Liver (tissue), 7 donors: ENCODE measurements at regions not wholly inside any gene's neighbourhood (a gene's known extent, or its start where the extent isn't known, plus 50 kb on each side); places are given as distances from the start of the nearest gene placed in this dataset.

Experiments
- DNase-seq: peaks from one replicate; pipeline ENCODE4 v3.0.0-alpha.2; 2017; ENCODE audit warnings: low spot score
- H3K27ac ChIP-seq, 2 donors: one replicate each; pipeline ENCODE4 v1.7.0; 2013; ENCODE audit warnings: inconsistent platforms in 2 of 2, low read length in 2 of 2, control low read depth in 1 of 2, low read depth in 1 of 2, mild to moderate bottlenecking in 1 of 2
- H3K27me3 ChIP-seq, 4 donors: one replicate each; pipeline versions ENCODE4 v1.6.1 to v1.7.0; 2013; ENCODE audit warnings: low read length in 3 of 4, inconsistent platforms in 1 of 4, mild to moderate bottlenecking in 1 of 4, moderate library complexity in 1 of 4; ENCODE audit not compliant: control insufficient read depth in 4 of 4, insufficient read depth in 4 of 4
- H3K36me3 ChIP-seq, 4 donors: one replicate each; pipeline versions ENCODE4 v1.6.1 to v1.7.0; 2013; ENCODE audit warnings: low read length in 3 of 4, mild to moderate bottlenecking in 3 of 4, low read depth in 1 of 4, moderate library complexity in 1 of 4; ENCODE audit not compliant: control insufficient read depth in 4 of 4, insufficient read depth in 3 of 4
- H3K4me1 ChIP-seq, 4 donors: one replicate each; pipeline versions ENCODE4 v1.6.1 to v1.7.0; 2013; ENCODE audit warnings: low read length in 3 of 4, mild to moderate bottlenecking in 3 of 4, moderate library complexity in 1 of 4; ENCODE audit not compliant: control insufficient read depth in 4 of 4, insufficient read depth in 4 of 4
- H3K4me3 ChIP-seq, 3 donors: one replicate each; pipeline versions ENCODE4 v1.6.1 to v1.7.0; 2013; ENCODE audit warnings: low read length in 3 of 3, control low read depth in 1 of 3, low read depth in 1 of 3, mild to moderate bottlenecking in 1 of 3
- H3K9ac ChIP-seq, 2 donors: one replicate each; pipeline ENCODE4 v1.7.0; 2013; ENCODE audit warnings: low read length in 2 of 2, mild to moderate bottlenecking in 2 of 2, moderate library complexity in 2 of 2, control low read depth in 1 of 2, low read depth in 1 of 2
- H3K9me3 ChIP-seq, 4 donors: one replicate each; pipeline versions ENCODE4 v1.6.1 to v1.7.0; 2013; ENCODE audit warnings: low read length in 3 of 4; ENCODE audit not compliant: control insufficient read depth in 4 of 4
- EGR1 ChIP-seq, 2 donors: IDR thresholded peaks; 2 replicates each; pipeline ENCODE4 v1.6.1; 2016 to 2018; ENCODE audit warnings: antibody characterized with exemption in 2 of 2, low read depth in 2 of 2
- FOXA1 ChIP-seq: IDR thresholded peaks from 2 replicates; pipeline ENCODE4 v1.6.1; 2016; ENCODE audit warnings: antibody characterized with exemption
- FOXA2 ChIP-seq: IDR thresholded peaks from 2 replicates; pipeline ENCODE4 v1.6.1; 2016; ENCODE audit warnings: antibody characterized with exemption
- GABPA ChIP-seq, 2 donors: IDR thresholded peaks in 1 of 2; conservative IDR thresholded peaks in 1 of 2; 2 replicates each; pipeline ENCODE4 v1.6.1; 2016; ENCODE audit warnings: antibody characterized with exemption in 2 of 2, mild to moderate bottlenecking in 1 of 2, moderate library complexity in 1 of 2
- HNF4G ChIP-seq: IDR thresholded peaks from 2 replicates; pipeline ENCODE4 v1.6.1; 2016; ENCODE audit warnings: antibody characterized with exemption
- JUND ChIP-seq, 2 donors: IDR thresholded peaks; 2 replicates each; pipeline ENCODE4 v1.6.1; 2016; ENCODE audit warnings: antibody characterized with exemption in 2 of 2
- MAX ChIP-seq: IDR thresholded peaks from 2 replicates; pipeline ENCODE4 v1.6.1; 2016; ENCODE audit warnings: antibody characterized with exemption
- RAD21 ChIP-seq, 2 donors: IDR thresholded peaks; 2 replicates each; pipeline ENCODE4 v1.6.1; 2016; ENCODE audit warnings: antibody characterized with exemption in 2 of 2, mild to moderate bottlenecking in 2 of 2
- RXRA ChIP-seq, 2 donors: IDR thresholded peaks; 2 replicates each; pipeline ENCODE4 v1.6.1; 2017 to 2018; ENCODE audit warnings: antibody characterized with exemption in 2 of 2, mild to moderate bottlenecking in 1 of 2
- SP1 ChIP-seq: IDR thresholded peaks from 2 replicates; pipeline ENCODE4 v1.6.1; 2018; ENCODE audit warnings: antibody characterized with exemption, mild to moderate bottlenecking
- TAF1 ChIP-seq: conservative IDR thresholded peaks from 2 replicates; pipeline ENCODE4 v1.6.1; 2016; ENCODE audit warnings: antibody characterized with exemption, mild to moderate bottlenecking
- YY1 ChIP-seq: IDR thresholded peaks from 2 replicates; pipeline ENCODE4 v1.6.1; 2016; ENCODE audit warnings: antibody characterized with exemption, mild to moderate bottlenecking
- ZBTB33 ChIP-seq: IDR thresholded peaks from 2 replicates; pipeline ENCODE4 v1.6.1; 2016; ENCODE audit warnings: antibody characterized with exemption
- WGBS: extraction: QIAGEN DNeasy Blood & Tissue Kit; methylation state at CpG from one replicate; pipeline ENCODE4 v1.1.7; 2013; 5-methylcytosine and 5-hydroxymethylcytosine counted together
- TF ChIP-seq, protein P1 (sequence below): IDR thresholded peaks from 2 replicates; pipeline ENCODE4 v1.6.1; 2016; ENCODE audit warnings: antibody characterized with exemption, mild to moderate bottlenecking
- TF ChIP-seq, protein P2 (sequence below): IDR thresholded peaks from 2 replicates; pipeline ENCODE4 v1.6.1; 2016; ENCODE audit warnings: antibody characterized with exemption
- donor health status: healthy.
- donor health status: healthy.
- donor health status: healthy.
- donor health status: healthy.

GRCh38 chr1:193377472-193377871 is 191.1 kb upstream of the B3GALT2 start:
- Histone ChIP-seq H3K27ac (no peak overlapping the region), H3K4me3 (no peak overlapping the region)
- WGBS, result 94% methylated on average over 2 of the region's 2 CpGs

GRCh38 chr1:193372553-193372952 is 186.1 kb upstream of the B3GALT2 start:
- no peaks in the 10 kb centered on the region for H3K4me1 ChIP-seq
- no peak for DNase-seq
- 84% methylated on average over 2 of the region's 2 CpGs for WGBS
- H3K4me3 ChIP-seq, result no peak overlapping the region
- H3K9ac ChIP-seq, result no peak overlapping the region
- TF ChIP-seq HNF4G (no peak), RAD21 (IDR thresholded peaks at IDR 0.05) (no peak)
- no peaks in the 10 kb centered on the region for H3K9me3 ChIP-seq
- H3K27ac ChIP-seq, result no peak overlapping the region
- H3K36me3 ChIP-seq, result no peaks in the 10 kb centered on the region
- H3K27me3 ChIP-seq, result no peaks in the 10 kb centered on the region

More at GRCh38 chr1:193377472-193377871, 191.1 kb upstream of the B3GALT2 start:
- Histone ChIP-seq H3K9me3 (no peaks in the 10 kb centered on the region), H3K9ac (no peak overlapping the region), H3K27me3 (no peaks in the 10 kb centered on the region), H3K4me1 (no peaks in the 10 kb centered on the region), H3K36me3 (no peaks in the 10 kb centered on the region)
- TF ChIP-seq EGR1 (IDR thresholded peaks at IDR 0.05; ENCODE audit: low read depth in 2 of 2) (no peak), TAF1 (no peak), MAX (no peak), FOXA2 (no peak), GABPA (IDR thresholded peaks at IDR 0.05 in 1 of 2, conservative IDR thresholded peaks at IDR 0.05 in 1 of 2) (no peak), RXRA (IDR thresholded peaks at IDR 0.05) (no peak), HNF4G (no peak), ZBTB33 (no peak), JUND (IDR thresholded peaks at IDR 0.05) (no peak)
- TF ChIP-seq, protein P1, sequence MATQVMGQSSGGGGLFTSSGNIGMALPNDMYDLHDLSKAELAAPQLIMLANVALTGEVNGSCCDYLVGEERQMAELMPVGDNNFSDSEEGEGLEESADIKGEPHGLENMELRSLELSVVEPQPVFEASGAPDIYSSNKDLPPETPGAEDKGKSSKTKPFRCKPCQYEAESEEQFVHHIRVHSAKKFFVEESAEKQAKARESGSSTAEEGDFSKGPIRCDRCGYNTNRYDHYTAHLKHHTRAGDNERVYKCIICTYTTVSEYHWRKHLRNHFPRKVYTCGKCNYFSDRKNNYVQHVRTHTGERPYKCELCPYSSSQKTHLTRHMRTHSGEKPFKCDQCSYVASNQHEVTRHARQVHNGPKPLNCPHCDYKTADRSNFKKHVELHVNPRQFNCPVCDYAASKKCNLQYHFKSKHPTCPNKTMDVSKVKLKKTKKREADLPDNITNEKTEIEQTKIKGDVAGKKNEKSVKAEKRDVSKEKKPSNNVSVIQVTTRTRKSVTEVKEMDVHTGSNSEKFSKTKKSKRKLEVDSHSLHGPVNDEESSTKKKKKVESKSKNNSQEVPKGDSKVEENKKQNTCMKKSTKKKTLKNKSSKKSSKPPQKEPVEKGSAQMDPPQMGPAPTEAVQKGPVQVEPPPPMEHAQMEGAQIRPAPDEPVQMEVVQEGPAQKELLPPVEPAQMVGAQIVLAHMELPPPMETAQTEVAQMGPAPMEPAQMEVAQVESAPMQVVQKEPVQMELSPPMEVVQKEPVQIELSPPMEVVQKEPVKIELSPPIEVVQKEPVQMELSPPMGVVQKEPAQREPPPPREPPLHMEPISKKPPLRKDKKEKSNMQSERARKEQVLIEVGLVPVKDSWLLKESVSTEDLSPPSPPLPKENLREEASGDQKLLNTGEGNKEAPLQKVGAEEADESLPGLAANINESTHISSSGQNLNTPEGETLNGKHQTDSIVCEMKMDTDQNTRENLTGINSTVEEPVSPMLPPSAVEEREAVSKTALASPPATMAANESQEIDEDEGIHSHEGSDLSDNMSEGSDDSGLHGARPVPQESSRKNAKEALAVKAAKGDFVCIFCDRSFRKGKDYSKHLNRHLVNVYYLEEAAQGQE, result no peak
- TF ChIP-seq, protein P2, sequence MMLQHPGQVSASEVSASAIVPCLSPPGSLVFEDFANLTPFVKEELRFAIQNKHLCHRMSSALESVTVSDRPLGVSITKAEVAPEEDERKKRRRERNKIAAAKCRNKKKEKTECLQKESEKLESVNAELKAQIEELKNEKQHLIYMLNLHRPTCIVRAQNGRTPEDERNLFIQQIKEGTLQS, result no peak
- DNase-seq, result no peak

GRCh38 chr1:193368302-193368701 is 181.9 kb upstream of the B3GALT2 start:
- Histone ChIP-seq H3K4me1 (no peaks in the 10 kb centered on the region), H3K27ac (no peak overlapping the region), H3K4me3 (no peak overlapping the region), H3K27me3 (no peaks in the 10 kb centered on the region), H3K9me3 (no peaks in the 10 kb centered on the region), H3K36me3 (no peaks in the 10 kb centered on the region), H3K9ac (no peak overlapping the region)
- 56% methylated on average over 5 of the region's 5 CpGs for WGBS
- DNase-seq, result no peak
- TF ChIP-seq GABPA (IDR thresholded peaks at IDR 0.05 in 1 of 2, conservative IDR thresholded peaks at IDR 0.05 in 1 of 2), result no peak
- no peak for TF ChIP-seq TAF1
- no peak for TF ChIP-seq FOXA1
- TF ChIP-seq, protein P1, result no peak
- TF ChIP-seq HNF4G, result no peak
- TF ChIP-seq MAX, result no peak
- no peak for TF ChIP-seq ZBTB33
- TF ChIP-seq RAD21 (IDR thresholded peaks at IDR 0.05), result no peak
- no peak for TF ChIP-seq EGR1 (IDR thresholded peaks at IDR 0.05; ENCODE audit: low read depth in 2 of 2)
- no peak for TF ChIP-seq YY1
- no peak for TF ChIP-seq JUND (IDR thresholded peaks at IDR 0.05)
- TF ChIP-seq SP1, result no peak
